Osteoblast (primary cell): ENCODE measurements at regions not wholly inside any gene's neighbourhood (a gene's known extent, or its start where the extent isn't known, plus 50 kb on each side); places are given as distances from the start of the nearest gene placed in this dataset.

ENCODE experiments used
- DNase-seq: peaks from one replicate; pipeline ENCODE4 v3.0.0; 2011; ENCODE audit warnings: low spot score, mixed read lengths; ENCODE audit not compliant: insufficient read length; ENCODE audit errors: missing footprints
- H2AFZ ChIP-seq: 2 replicates; pipeline ENCODE4 v1.6.0; 2011; ENCODE audit warnings: mild to moderate bottlenecking, low read length
- H3K27ac ChIP-seq: 2 replicates; pipeline ENCODE4 v1.5.1; 2011; ENCODE audit warnings: mild to moderate bottlenecking, low read depth, low read length, moderate library complexity
- H3K27me3 ChIP-seq: 2 replicates; pipeline ENCODE4 v1.6.0; 2012; ENCODE audit warnings: mild to moderate bottlenecking, control low read depth, inconsistent platforms, low read length, moderate library complexity; ENCODE audit not compliant: insufficient read depth
- H3K36me3 ChIP-seq: 2 replicates; pipeline ENCODE4 v1.5.1; 2011; ENCODE audit warnings: mild to moderate bottlenecking, low read length, control low read depth, moderate library complexity; ENCODE audit not compliant: insufficient read depth
- H3K4me1 ChIP-seq: 2 replicates; pipeline ENCODE4 v1.5.1; 2011; ENCODE audit warnings: mild to moderate bottlenecking, low read length, control low read depth, moderate library complexity; ENCODE audit not compliant: insufficient read depth
- H3K4me2 ChIP-seq: 2 replicates; pipeline ENCODE4 v1.6.0; 2011; ENCODE audit warnings: mild to moderate bottlenecking, low read length; ENCODE audit not compliant: insufficient read depth
- H3K4me3 ChIP-seq: fragments of 200-600 bp; sonication (generic); 3 replicates; pipeline ENCODE4 v1.5.1; 2012; ENCODE audit warnings: mild to moderate bottlenecking, low read length, inconsistent platforms; ENCODE audit not compliant: insufficient read depth
- H3K79me2 ChIP-seq: 2 replicates; pipeline ENCODE4 v1.6.0; 2012; ENCODE audit warnings: mild to moderate bottlenecking, low read length, control low read depth, inconsistent platforms; ENCODE audit not compliant: insufficient read depth
- H3K9me3 ChIP-seq: 2 replicates; pipeline ENCODE4 v1.5.1; 2011; ENCODE audit warnings: low read depth, low read length, control low read depth
- H4K20me1 ChIP-seq: 2 replicates; pipeline ENCODE4 v1.6.0; 2012; ENCODE audit warnings: mild to moderate bottlenecking, low read length, control low read depth; ENCODE audit not compliant: insufficient read depth
- CTCF ChIP-seq: IDR thresholded peaks from 2 replicates; pipeline ENCODE4 v1.5.1; 2011; ENCODE audit warnings: mild to moderate bottlenecking, low read depth, low read length, moderate library complexity; ENCODE audit errors: extremely low read depth

- H3K27ac ChIP-seq: no peak overlapping the region
- H3K27me3 ChIP-seq: peaks cover 5% of the 10 kb centered on the region
- H2AFZ ChIP-seq: no peak overlapping the region
- H3K4me1 ChIP-seq: no peaks in the 10 kb centered on the region
- TF ChIP-seq CTCF: no peak
- H3K79me2 ChIP-seq: no peaks in the 10 kb centered on the region
- no peaks in the 10 kb centered on the region for H3K9me3 ChIP-seq
- H3K4me3 ChIP-seq: no peak overlapping the region
- no peaks in the 10 kb centered on the region for H3K36me3 ChIP-seq
- H3K4me2 ChIP-seq: no peak overlapping the region
- DNase-seq: no peak
- no peaks in the 10 kb centered on the region for H4K20me1 ChIP-seq
Observed at GRCh38 chr6:40799296-40800140, 212.4 kb upstream of the LRFN2 start.

GRCh38 chr6:40798069-40798770, 211.1 kb upstream of the LRFN2 start:
- no peak for TF ChIP-seq CTCF
- no peaks in the 10 kb centered on the region for H4K20me1 ChIP-seq
- H3K36me3 ChIP-seq: no peaks in the 10 kb centered on the region
- no peak for DNase-seq
- no peak overlapping the region for H3K4me2 ChIP-seq
- H2AFZ ChIP-seq: no peak overlapping the region
- H3K4me3 ChIP-seq: no peak overlapping the region
- H3K4me1 ChIP-seq: no peaks in the 10 kb centered on the region
- H3K9me3 ChIP-seq: no peaks in the 10 kb centered on the region
- no peaks in the 10 kb centered on the region for H3K79me2 ChIP-seq
- peaks cover 5% of the 10 kb centered on the region for H3K27me3 ChIP-seq
- H3K27ac ChIP-seq: no peak overlapping the region

DNA sequence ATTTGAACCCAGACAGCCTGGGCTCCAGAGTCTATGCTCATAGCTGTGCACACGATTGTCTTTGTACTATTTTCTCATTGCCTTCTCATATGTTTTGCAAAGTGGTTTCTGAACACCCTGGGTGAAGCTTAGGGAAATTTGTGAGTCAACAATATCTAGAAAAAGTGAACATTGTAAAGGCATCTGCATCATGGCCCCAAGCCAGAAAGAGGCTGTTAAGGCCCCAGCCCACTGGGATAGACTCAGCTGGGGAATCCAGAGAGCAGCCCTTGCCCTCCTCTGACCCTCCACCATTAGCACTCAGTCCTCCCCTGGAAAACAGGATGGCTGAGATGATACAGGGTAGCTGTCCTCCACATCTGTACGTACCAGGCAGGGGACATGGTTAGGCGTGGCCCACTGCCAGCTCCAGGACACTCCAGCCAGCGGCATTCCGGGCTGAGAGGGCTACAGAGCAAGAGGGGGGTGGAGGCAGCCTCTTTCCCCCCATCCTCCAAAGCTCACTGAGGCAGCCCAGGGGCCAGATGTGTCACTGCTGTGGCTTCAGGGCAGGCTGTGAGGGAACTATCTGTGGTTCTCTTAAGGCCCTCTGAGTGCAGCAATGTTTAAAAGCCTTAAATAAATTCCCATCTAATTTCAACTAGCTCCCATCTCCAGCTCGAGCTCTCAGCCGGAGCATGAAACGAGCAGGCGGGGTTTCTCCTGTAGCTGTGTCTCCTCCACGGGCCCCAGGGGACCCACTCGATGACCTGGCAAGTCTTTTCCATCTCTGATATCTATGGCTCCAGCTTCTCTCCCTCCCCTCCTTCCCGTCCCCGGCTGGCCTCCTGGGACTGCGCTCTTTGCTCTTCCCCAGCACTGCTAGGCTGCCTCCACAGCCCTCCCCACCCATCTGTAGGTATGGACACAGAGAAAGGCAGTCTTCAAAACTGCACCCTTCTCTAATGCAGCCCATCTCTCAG, 209.4 kb upstream of the LRFN2 start:
- H3K36me3 ChIP-seq: no peaks in the 10 kb centered on the region
- H3K4me3 ChIP-seq: no peak overlapping the region
- no peak overlapping the region for H2AFZ ChIP-seq
- no peak for TF ChIP-seq CTCF
- H3K4me1 ChIP-seq: no peaks in the 10 kb centered on the region
- H3K79me2 ChIP-seq: no peaks in the 10 kb centered on the region
- H3K27me3 ChIP-seq: peaks cover 8% of the 10 kb centered on the region
- H4K20me1 ChIP-seq: no peaks in the 10 kb centered on the region
- no peak overlapping the region for H3K27ac ChIP-seq
- H3K4me2 ChIP-seq: no peak overlapping the region
- H3K9me3 ChIP-seq: no peaks in the 10 kb centered on the region
- DNase-seq: no peak
